HEK293 (cell line): ENCODE measurements at regions not wholly inside any gene's neighbourhood (a gene's known extent, or its start where the extent isn't known, plus 50 kb on each side); places are given as distances from the start of the nearest gene placed in this dataset.

Experiments used
- CTCF ChIA-PET: fragments of 350-600 bp; formaldehyde crosslinking; extraction: SDS; loops from one replicate; lab custom pipeline; 2021; ENCODE audit warnings: antibody characterized with exemption; lab: Yijun Ruan, JAX
- POLR2A ChIA-PET: fragments of 300-600 bp; formaldehyde crosslinking; extraction: SDS; loops from one replicate; lab custom pipeline; 2020; ENCODE audit warnings: antibody characterized with exemption, inconsistent platforms; lab: Yijun Ruan, JAX
- H3K27ac ChIP-seq: fragments of 200-500 bp; sonication (Bioruptor generic); 2 replicates; pipeline ENCODE4 v1.5.1; 2014; ENCODE audit warnings: low read depth, low read length, control low read depth, inconsistent platforms; ENCODE audit errors: extremely low read depth
- H3K36me3 ChIP-seq, 2 experiments: fragments of 200-500 bp in 1 of 2; sonication (Bioruptor generic) in 1 of 2; 1 replicate in 1 of 2; 2 replicates in 1 of 2; pipeline ENCODE4 v1.5.1; 2014 to 2017; ENCODE audit warnings: inconsistent platforms in 2 of 2, low read length in 2 of 2; ENCODE audit not compliant: control insufficient read depth in 2 of 2, insufficient read depth in 1 of 2
- H3K4me1 ChIP-seq: fragments of 200-500 bp; sonication (Bioruptor generic); 2 replicates; pipeline ENCODE4 v1.5.1; 2014; ENCODE audit warnings: mild to moderate bottlenecking, low read length, inconsistent platforms; ENCODE audit not compliant: control insufficient read depth, insufficient read depth
- H3K4me3 ChIP-seq: 2 replicates; pipeline ENCODE4 v1.5.1; 2011; ENCODE audit warnings: low read depth, mild to moderate bottlenecking, control low read depth, low read length, moderate library complexity
- H3K9me3 ChIP-seq: fragments of 200-500 bp; sonication (Bioruptor generic); 2 replicates; pipeline ENCODE4 v1.5.1; 2014; ENCODE audit warnings: low read depth, low read length, inconsistent platforms; ENCODE audit not compliant: control insufficient read depth, insufficient read depth
- ELK4 ChIP-seq: IDR thresholded peaks from 2 replicates; pipeline ENCODE4 v1.6.1; 2011; ENCODE audit warnings: mild to moderate bottlenecking, low read depth, low read length, borderline replicate concordance
- GLI4 ChIP-seq: fragments of 450-650 bp; formaldehyde crosslinking; IDR thresholded peaks from 2 replicates; pipeline ENCODE4 v1.5.1; 2016; ENCODE audit warnings: missing biosample characterization, missing genetic modification characterization
- GLIS1 ChIP-seq: fragments of 450-650 bp; formaldehyde crosslinking; IDR thresholded peaks from 2 replicates; pipeline ENCODE4 v1.5.1; 2016; ENCODE audit warnings: missing biosample characterization, missing genetic modification characterization
- KLF10 ChIP-seq: fragments of 450-650 bp; IDR thresholded peaks from 2 replicates; pipeline ENCODE4 v1.5.1; 2018; ENCODE audit warnings: missing biosample characterization, mild to moderate bottlenecking, missing genetic modification characterization
- OSR2 ChIP-seq: fragments of 450-650 bp; formaldehyde crosslinking; IDR thresholded peaks from 2 replicates; pipeline ENCODE4 v1.5.1; 2016; ENCODE audit warnings: missing biosample characterization, missing genetic modification characterization
- RBAK ChIP-seq: fragments of 450-650 bp; formaldehyde crosslinking; IDR thresholded peaks from 2 replicates; pipeline ENCODE4 v1.5.1; 2016; ENCODE audit warnings: missing biosample characterization, missing genetic modification characterization
- YY2 ChIP-seq: fragments of 450-650 bp; formaldehyde crosslinking; IDR thresholded peaks from 2 replicates; pipeline ENCODE4 v1.5.1; 2016; ENCODE audit warnings: missing biosample characterization, missing genetic modification characterization
- ZNF146 ChIP-seq: fragments of 450-650 bp; formaldehyde crosslinking; IDR thresholded peaks from 2 replicates; pipeline ENCODE4 v1.5.1; 2016; ENCODE audit warnings: missing biosample characterization, missing genetic modification characterization
- ZNF221 ChIP-seq: fragments of 450-650 bp; formaldehyde crosslinking; IDR thresholded peaks from 2 replicates; pipeline ENCODE4 v1.5.1; 2017; ENCODE audit warnings: missing biosample characterization, missing genetic modification characterization, borderline replicate concordance
- ZNF24 ChIP-seq: fragments of 450-650 bp; formaldehyde crosslinking; IDR thresholded peaks from 2 replicates; pipeline ENCODE4 v1.5.1; 2016; ENCODE audit warnings: missing biosample characterization, missing genetic modification characterization
- ZNF280D ChIP-seq: fragments of 450-650 bp; formaldehyde crosslinking; IDR thresholded peaks from 2 replicates; pipeline ENCODE4 v1.5.1; 2016; ENCODE audit warnings: missing biosample characterization, missing genetic modification characterization
- ZNF449 ChIP-seq: fragments of 450-650 bp; formaldehyde crosslinking; IDR thresholded peaks from 2 replicates; pipeline ENCODE4 v1.5.1; 2017; ENCODE audit warnings: missing biosample characterization, mild to moderate bottlenecking, missing genetic modification characterization, moderate library complexity
- ZNF501 ChIP-seq: fragments of 450-650 bp; formaldehyde crosslinking; IDR thresholded peaks from 2 replicates; pipeline ENCODE4 v1.5.1; 2016; ENCODE audit warnings: missing biosample characterization, missing genetic modification characterization
- ZNF658 ChIP-seq: fragments of 450-650 bp; formaldehyde crosslinking; IDR thresholded peaks from 2 replicates; pipeline ENCODE4; 2016; ENCODE audit warnings: missing biosample characterization, missing genetic modification characterization
- ZSCAN4 ChIP-seq: fragments of 450-650 bp; formaldehyde crosslinking; IDR thresholded peaks from 2 replicates; pipeline ENCODE4 v1.5.1; 2017; ENCODE audit warnings: missing biosample characterization, missing genetic modification characterization

- TF ChIP-seq KLF10 (tag by site-specific recombination) = no peak
- TF ChIP-seq ZNF280D (tag by site-specific recombination) = no peak
- TF ChIP-seq ZSCAN4 (tag by site-specific recombination) = no peak
- Histone ChIP-seq H3K4me3 (no peak overlapping the region), H3K27ac (no peak overlapping the region), H3K36me3 (no peaks in the 10 kb centered on the region), H3K9me3 (no peaks in the 10 kb centered on the region), H3K4me1 (no peaks in the 10 kb centered on the region; the same call in 1 of the 2 replicates)
- POLR2A ChIA-PET = no interaction called here
- CTCF ChIA-PET = no interaction called here
These were observed 236.0 kb upstream of the FBXL7 start for GRCh38 chr5:15263942-15264341.

GRCh38 chr5:15263406-15263805 is 236.6 kb upstream of the FBXL7 start:
- H3K36me3 ChIP-seq = no peaks in the 10 kb centered on the region
- ChIA-PET CTCF (no interaction called here), POLR2A (no interaction called here)
- H3K4me1 ChIP-seq = no peaks in the 10 kb centered on the region; the same call in 1 of the 2 replicates
- no peaks in the 10 kb centered on the region for H3K9me3 ChIP-seq
- TF ChIP-seq ZNF501 (tag by site-specific recombination) = no peak
- no peak for TF ChIP-seq ZNF24 (tag by site-specific recombination)
- TF ChIP-seq GLIS1 (tag by site-specific recombination) = no peak
- TF ChIP-seq OSR2 (tag by site-specific recombination) = no peak
- TF ChIP-seq YY2 = no peak
- no peak for TF ChIP-seq GLI4
- no peak for TF ChIP-seq ZNF449 (tag by site-specific recombination)
- TF ChIP-seq ZNF221 (tag by site-specific recombination) = no peak
- no peak for TF ChIP-seq ZNF280D (tag by site-specific recombination)
- no peak for TF ChIP-seq RBAK
- TF ChIP-seq ZNF146 (tag by site-specific recombination) = no peak
- no peak for TF ChIP-seq ELK4
- TF ChIP-seq ZNF658 (tag by site-specific recombination) = no peak
- H3K27ac ChIP-seq = no peak overlapping the region
- H3K4me3 ChIP-seq = no peak overlapping the region
